G401.6 (cell line): ENCODE measurements at regions not wholly inside any gene's neighbourhood (a gene's known extent, or its start where the extent isn't known, plus 50 kb on each side); places are given as distances from the start of the nearest gene placed in this dataset.

Source experiments
- FAIRE-seq: peaks from 2 replicates; lab custom pipeline; 2012; peaks lifted over from hg19 to GRCh38; lab: Jason Lieb, UNC

GRCh38 chr4:81769244-81769643, 297.5 kb upstream of the RASGEF1B start:
- FAIRE-seq, result no peak

GRCh38 chr4:81758574-81759264, 287.0 kb upstream of the RASGEF1B start:
- no peak for FAIRE-seq

DNA sequence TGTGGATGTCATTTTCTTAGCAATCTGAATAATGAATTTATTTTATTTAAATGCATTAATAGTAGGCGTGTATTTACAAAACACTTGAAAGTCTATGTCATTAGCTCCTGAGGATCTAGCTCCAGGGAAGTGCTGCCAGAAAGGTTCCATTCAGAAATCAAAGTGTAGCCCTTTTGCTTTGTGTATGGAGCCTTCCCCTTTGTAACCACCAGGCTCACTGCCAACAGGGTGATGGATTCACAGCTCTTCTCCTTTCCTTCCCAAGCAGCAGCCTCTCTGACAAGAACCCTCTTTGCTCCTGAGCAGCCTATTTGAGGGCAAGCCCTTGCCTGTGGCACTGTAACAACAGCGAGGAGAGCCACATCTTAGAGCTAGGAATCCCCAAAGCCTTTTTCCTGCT, 286.0 kb upstream of the RASGEF1B start:
- FAIRE-seq, result no peak

- no peak for FAIRE-seq
Observed at GRCh38 chr4:81756973-81757372, 285.3 kb upstream of the RASGEF1B start.

- no peak for FAIRE-seq
Observed at GRCh38 chr4:81756042-81756441, 284.3 kb upstream of the RASGEF1B start.

GRCh38 chr4:81754169-81754568, 282.5 kb upstream of the RASGEF1B start:
- no peak for FAIRE-seq

DNA sequence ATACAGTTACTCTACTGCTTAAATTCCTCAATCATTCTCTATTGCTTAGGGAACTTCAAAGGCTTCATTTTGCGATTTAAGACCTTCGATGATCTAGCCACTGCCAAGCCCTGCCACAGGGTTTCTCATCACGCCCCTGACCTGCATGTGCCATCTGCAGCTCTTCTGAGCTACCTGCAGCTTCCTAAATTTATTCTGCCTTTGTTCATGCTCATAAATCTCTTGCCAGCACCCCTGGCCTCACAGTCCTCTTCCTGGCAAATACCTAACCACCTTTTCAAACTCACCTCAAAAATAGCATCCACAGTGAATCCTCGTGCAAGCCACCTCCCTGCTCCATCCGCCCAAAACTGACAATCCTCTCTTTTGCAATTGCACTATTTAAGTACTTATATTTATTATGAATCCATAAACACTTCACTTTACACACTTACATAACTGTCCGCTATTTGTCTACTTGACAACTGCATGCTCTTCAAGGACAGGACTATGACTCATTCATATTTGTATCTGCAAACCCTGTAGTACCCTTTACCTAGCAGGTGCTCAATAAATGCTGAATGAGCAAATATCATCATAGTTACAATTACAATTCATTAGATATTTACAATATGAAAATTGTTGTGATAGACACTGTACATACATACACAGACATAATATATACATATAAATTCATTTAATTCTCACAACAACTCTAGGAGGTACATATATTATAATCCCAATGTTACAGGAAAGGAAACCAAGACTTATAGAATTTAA, 280.0 kb upstream of the RASGEF1B start:
- FAIRE-seq, result no peak

DNA sequence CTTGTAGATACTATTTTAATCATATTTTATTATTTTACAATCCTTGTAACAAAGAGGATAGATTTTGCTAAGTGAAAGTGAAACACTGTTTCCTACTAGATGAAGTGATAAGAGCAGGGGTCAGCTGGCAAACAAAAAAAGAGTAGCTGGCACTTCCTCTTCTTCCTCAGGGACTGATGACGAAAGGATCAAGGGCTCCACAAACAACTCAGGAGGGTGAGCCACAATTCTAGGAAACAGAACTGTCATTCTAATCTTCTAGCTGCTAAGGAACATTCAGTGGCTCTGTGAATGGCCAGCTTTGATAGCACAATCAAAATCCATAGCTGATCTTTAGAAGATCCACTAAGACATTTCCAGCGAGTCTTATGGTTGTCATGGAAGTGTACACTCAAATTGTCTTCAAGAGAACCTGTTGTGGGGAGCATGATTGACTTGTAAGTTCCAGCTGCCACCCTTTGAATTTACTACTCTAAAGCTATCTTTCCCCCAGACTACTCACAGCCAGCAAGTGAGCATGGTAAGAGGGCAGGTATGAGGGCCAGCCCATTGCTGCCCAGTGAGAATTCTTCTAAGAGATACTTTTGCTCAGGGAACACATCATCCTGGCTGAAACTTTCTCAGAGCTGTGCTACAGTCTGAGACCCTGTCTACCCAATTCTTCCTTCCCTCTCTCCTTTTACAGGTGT, 275.7 kb upstream of the RASGEF1B start:
- no peak for FAIRE-seq

DNA sequence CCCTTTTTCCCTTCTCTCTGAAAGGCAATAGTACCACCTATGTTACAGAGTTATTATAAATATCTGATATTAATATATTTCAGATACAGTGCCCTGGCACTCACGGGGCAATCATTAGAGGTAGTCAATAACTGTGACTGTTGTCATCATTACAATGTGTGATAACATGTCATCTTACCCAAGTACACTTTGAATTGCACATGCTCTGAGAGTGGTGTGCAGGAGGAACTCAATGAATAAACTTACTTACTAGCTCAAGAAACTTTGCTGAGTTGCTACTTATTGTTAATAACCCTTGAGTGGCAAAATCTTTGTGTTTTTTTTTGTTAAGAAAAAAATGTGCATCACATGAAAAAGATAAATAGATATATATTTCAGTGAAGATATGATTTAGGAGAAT, 275.1 kb upstream of the RASGEF1B start:
- FAIRE-seq, result no peak

- no peak for FAIRE-seq
Observed at GRCh38 chr4:81746071-81746470, 274.4 kb upstream of the RASGEF1B start.

DNA sequence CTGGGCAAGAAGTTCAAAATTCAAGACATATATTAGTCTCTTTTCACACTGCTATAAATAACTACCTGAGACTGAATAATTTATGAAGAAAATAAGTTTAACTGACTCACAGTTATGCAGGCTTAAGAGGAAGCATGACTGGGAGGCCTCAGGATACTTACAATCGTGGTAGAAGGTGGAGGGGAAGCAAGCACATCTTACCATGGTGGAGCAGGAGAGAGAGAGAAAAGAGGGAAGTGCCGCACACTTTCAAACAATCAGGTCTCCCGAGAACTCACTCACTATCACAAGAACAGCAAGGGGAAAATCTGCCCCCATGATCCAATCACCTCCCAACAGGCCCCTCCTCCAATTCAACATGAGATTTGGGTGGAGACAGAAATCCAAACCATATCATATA, 273.3 kb upstream of the RASGEF1B start:
- FAIRE-seq, result no peak

DNA sequence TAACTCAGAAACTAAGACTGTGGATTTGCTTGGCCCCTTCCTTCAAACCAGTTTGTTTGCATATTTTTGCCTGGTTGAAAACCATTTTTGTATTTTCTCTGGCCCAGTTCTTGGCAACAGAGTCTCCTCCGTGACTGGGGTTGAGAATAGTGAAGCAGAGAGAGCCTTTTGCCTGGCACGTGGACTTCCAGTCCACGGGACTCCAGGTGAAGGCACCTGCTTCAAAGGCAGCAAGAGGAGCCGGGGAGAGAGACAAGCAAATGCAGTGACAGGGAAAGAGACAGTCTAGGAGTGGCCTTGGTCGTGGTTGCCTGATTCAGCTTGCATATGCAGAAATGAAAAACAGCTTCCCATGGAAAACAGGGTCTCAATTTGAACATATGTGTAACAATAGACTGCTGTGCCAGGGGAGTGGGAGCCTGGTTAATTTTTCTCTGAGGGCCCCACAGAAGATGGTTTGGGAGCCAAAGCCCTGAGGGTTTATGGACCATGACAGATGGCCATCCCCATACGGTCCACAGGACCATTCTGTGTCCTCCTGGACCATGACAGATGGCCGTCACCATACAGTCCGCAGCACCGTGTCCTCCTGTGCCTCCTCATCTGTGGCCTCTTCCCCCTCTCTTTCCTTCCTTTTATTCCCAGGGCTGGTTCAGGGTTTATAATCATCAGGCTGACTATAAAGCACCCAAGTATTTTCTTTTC, 272.2 kb upstream of the RASGEF1B start:
- no peak for FAIRE-seq

GRCh38 chr4:81740487-81740886, 268.8 kb upstream of the RASGEF1B start:
- FAIRE-seq, result no peak

DNA sequence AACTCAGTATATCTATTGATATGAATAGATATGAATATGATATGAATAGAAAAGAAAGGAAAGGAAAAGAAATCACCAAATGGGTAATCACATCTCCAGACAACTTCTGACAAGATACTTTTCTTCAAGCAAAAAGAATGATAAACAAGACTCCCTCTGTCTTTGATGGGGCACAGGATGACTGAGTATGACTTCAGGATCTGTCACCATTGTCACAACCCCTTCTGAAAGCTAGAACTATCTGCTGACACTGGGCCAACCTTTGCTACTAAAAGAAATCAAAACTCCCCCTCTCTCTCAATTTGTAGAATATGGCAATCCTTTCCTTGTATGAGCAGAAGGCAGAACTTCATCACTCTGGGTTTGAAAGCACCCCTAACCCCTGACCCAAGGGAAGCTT, 267.2 kb upstream of the RASGEF1B start:
- FAIRE-seq, result no peak

GRCh38 chr4:81737865-81738559, 266.3 kb upstream of the RASGEF1B start:
- no peak for FAIRE-seq

GRCh38 chr4:81736324-81736723, 264.6 kb upstream of the RASGEF1B start:
- FAIRE-seq, result no peak

- FAIRE-seq, result no peak
Observed at GRCh38 chr4:81732980-81733379, 261.3 kb upstream of the RASGEF1B start.

DNA sequence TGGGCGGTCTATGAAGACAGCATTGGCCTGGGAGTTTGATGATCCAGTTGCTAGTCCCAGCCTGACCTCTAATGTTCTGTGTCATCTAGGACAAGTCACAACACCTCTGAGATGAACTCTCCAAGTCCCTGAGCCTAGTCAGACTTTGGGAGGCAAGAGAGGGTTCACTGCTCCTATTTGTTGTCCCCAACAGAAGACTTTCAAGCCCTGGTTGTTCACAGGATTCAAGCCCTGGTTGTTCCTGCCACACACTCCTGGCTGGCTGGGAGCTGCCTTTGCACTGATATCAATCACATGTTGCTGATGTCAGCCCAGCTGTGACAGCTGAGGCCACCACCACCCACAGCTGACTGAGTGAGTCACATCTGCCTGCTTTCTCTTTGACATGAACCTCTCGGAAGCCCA, 253.2 kb upstream of the RASGEF1B start:
- FAIRE-seq, result no peak

DNA sequence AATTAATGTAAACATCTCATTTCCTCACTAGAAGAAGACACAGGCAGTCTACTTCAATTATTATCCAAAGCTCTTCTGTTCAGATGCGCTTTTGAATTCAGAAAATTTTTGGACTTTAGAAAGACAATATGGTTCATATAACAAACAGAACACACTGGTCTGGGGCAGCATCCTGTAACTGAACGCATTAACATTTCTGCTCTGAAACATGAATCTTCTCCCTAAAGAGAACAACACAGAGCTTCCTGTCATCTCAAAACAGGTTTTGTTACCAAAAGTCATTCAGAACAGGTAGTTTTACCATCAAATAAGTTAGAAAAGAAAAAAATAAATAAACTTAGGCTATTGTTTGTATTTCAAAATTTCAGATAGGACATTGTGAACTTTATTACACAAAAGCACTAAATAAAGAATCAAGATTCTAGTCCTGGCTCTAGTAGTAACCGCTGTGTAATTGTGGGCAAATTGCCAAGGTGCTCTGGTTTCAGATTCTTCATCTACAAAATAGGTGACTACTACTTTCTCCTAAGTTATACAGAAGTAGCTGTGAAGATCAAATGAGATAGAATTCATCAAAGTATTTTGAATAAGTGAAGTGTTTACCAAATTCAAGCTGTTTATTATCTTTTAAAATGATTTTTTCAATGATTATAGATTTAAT, 252.3 kb upstream of the RASGEF1B start:
- no peak for FAIRE-seq

GRCh38 chr4:81723019-81723884, 251.5 kb upstream of the RASGEF1B start:
- no peak for FAIRE-seq
